ENCODE measurements at regions not wholly inside any gene's neighbourhood (a gene's known extent, or its start where the extent isn't known, plus 50 kb on each side); places are given as distances from the start of the nearest gene placed in this dataset.

DNA sequence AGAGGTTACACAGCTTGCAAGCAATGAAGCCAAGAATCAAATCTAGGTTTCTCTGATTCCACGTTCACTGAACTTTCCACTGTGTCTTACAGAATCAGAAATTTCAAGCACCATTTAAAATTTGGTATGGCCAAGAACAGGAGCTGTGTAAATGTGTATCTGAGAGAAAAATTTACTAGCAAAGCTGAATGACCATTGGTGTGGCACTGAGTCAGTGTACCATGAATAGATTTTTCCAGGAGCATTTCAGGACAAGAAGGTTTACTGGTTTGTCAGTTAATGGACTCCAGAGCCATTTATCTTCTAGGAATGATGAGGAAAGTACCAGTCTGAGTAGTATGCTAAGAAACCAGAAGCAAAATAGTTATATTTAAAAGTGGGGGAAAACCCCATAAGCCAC, 269.4 kb upstream of the FAT3 start:
- TF ChIP-seq CTCF (IDR thresholded peaks at IDR 0.05; ENCODE audit: low read depth, low read length, missing control alignments) = no peak
- no peak overlapping the region for H3K4me3 ChIP-seq (ENCODE audit: low read depth, low read length)
- DNase-seq (ENCODE audit: low read depth) = no peak

DNA sequence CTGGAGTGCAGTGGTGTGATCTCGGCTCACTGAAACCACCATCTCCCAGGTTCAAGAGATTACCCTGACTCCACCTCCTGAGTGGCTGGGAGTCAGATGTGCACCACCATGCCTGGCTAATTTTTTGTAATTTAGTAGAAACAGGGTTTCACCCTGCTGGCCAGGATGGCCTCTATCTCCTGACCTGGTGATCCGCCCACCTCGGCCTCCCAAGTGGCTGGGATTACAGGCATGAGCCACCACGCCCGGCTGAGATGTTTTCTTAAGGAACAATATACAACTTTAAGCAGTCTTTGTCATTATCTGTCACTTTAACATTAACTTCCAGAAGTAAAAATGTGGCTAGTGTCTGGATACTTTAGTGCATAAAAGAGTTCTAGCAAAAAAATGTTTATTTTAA, 272.6 kb upstream of the FAT3 start:
- no peak for TF ChIP-seq CTCF (IDR thresholded peaks at IDR 0.05; ENCODE audit: low read depth, low read length, missing control alignments)
- DNase-seq (ENCODE audit: low read depth) = no peak
- H3K4me3 ChIP-seq (ENCODE audit: low read depth, low read length) = no peak overlapping the region

GRCh38 chr11:91947215-91947820, 277.3 kb upstream of the FAT3 start:
- TF ChIP-seq CTCF (IDR thresholded peaks at IDR 0.05; ENCODE audit: low read depth, low read length, missing control alignments) = no peak
- no peak overlapping the region for H3K4me3 ChIP-seq (ENCODE audit: low read depth, low read length)
- no peak for DNase-seq (ENCODE audit: low read depth)

GRCh38 chr11:91946397-91946951, 278.1 kb upstream of the FAT3 start:
- no peak for DNase-seq (ENCODE audit: low read depth)
- no peak overlapping the region for H3K4me3 ChIP-seq (ENCODE audit: low read depth, low read length)
- no peak for TF ChIP-seq CTCF (IDR thresholded peaks at IDR 0.05; ENCODE audit: low read depth, low read length, missing control alignments)

DNA sequence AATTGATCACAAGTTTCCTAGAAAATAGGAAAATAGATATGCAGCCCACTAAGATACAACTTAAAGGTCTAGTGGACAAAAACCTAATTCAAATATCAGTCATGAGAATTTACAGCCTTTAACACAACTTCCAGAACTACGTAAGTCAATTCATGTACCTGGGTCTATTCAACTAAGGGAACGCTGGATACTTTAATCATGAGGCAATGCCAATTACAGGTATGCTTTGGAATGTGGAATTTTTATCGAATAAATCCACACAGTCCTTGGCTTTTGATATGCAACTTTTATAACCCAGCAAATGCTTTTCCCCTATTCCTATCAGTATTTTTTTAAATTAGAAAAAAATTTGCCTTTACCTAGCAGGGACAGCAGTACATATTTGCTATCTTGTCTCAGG, 289.5 kb upstream of the FAT3 start:
- DNase-seq (ENCODE audit: low read depth) = no peak
- no peak overlapping the region for H3K4me3 ChIP-seq (ENCODE audit: low read depth, low read length)
- no peak for TF ChIP-seq CTCF (IDR thresholded peaks at IDR 0.05; ENCODE audit: low read depth, low read length, missing control alignments)

GRCh38 chr11:91932151-91932821, 292.3 kb upstream of the FAT3 start:
- no peak overlapping the region for H3K4me3 ChIP-seq (ENCODE audit: low read depth, low read length)
- no peak for TF ChIP-seq CTCF (IDR thresholded peaks at IDR 0.05; ENCODE audit: low read depth, low read length, missing control alignments)
- DNase-seq (ENCODE audit: low read depth) = no peak

DNA sequence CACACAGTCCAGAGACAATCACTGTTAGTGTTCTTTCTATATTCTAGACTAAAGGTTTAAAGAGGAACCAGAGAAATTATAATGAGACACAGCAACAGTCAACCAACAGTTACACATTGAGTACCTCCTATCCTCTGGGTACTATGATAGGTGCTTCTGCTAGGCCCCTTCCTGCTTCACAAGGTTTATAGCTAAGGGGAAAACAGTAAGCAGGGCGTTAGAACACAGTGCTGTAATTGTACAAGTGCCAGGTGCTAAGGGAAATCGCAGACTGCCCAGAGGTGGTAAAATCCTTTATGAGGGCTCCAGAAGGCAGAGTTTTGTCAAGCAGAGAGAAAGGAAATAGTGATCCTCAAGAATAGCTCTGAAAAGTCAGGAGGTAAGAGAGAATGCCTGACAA, 297.2 kb upstream of the FAT3 start:
- H3K4me3 ChIP-seq (ENCODE audit: low read depth, low read length) = no peak overlapping the region
- no peak for DNase-seq (ENCODE audit: low read depth)
- TF ChIP-seq CTCF (IDR thresholded peaks at IDR 0.05; ENCODE audit: low read depth, low read length, missing control alignments) = no peak
